ENCODE measurements at regions not wholly inside any gene's neighbourhood (a gene's known extent, or its start where the extent isn't known, plus 50 kb on each side); places are given as distances from the start of the nearest gene placed in this dataset.

DNA sequence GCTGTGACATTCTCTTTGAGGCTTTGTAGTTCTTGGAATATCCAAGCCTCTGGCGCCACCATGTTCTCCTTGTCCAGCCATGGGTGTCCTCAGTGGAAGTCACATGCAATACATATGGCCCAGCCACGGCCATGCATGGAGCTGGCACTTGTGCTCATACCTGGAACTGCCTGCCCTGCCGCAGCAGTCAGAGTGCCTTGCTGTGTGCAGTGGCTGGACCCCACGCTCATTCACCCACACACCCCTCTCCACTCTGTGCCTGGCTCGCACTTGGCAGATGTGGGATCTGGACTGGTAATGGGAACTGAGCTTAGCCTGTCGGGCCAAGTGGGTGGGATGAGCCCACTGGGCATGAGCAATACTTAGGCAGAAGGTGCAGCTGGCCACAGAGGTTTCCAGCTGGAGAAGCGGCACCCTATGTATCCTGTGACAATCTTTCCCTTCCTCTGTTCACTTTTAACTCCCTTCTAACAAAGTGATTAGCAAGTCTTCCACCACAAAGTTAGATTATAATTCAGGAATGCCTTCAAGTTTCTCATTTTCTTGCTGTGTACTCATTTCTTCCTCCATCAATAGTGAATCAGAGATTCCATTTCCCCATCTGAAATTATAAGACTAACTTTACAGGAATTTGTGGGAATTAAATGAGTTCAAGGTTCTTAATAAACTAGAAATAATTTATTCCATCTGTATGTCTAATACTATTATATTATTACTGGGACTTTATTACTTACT is 351.6 kb upstream of the NCAM2 start:
- DNase-seq (ENCODE audit: low read depth): no peak

DNA sequence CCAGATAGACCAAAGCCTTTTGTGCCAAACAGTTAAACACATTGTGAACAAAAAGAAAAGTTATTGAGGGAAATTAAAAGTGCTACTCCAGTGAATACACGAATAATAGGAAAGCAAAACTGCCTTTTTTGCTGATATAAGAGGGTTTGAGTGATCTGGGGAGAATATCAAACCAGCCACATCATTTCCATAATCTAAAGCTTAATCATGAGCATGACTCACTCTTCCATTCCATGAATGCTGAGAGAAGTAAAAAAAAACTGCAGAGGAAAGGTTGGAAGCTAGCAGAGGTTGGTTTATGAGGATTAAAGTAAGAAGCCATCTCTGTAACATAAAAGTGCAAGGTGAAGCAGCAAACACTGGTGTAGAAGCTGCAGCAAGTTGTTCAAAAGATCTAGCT is 350.6 kb upstream of the NCAM2 start:
- peak; percentile 51 for DNase-seq (ENCODE audit: low read depth)

DNA sequence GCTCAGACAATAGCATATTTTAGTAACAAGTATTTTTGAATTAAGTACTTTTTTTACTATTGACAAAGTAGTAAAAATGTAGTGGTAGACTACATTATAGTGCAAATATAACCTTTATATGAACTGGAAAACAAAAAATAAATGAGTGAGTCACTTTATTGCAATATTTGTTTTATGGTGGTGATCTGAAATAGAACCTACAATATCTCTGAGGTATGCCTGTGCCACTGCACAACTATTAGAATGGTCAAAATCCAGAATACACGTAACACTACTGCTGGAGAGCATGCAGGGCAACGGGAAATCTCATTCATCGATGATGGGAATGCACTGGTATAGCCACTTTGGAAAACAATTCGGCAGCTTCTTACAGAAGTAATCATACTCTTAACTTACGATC is 349.0 kb upstream of the NCAM2 start:
- DNase-seq (ENCODE audit: low read depth): no peak

DNA sequence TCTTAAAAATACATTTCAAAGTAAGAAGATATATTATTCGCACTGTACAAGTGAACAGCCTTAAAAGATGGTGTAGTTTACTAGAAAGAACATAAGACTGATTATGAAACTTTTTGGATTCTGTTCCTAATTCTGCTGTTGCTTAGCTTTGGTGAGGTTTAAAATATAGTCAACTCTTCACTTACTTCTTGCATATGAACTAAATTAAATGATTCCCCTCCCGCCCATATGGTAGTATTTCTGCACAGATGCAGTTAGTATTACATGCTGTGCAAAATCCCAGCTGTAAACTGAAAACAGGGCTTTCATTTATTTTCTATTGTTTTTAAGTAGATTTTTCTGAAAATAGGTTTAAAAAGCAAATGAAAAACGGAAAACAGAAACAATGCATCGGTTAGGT is 345.4 kb upstream of the NCAM2 start:
- no peak for DNase-seq (ENCODE audit: low read depth)

DNA sequence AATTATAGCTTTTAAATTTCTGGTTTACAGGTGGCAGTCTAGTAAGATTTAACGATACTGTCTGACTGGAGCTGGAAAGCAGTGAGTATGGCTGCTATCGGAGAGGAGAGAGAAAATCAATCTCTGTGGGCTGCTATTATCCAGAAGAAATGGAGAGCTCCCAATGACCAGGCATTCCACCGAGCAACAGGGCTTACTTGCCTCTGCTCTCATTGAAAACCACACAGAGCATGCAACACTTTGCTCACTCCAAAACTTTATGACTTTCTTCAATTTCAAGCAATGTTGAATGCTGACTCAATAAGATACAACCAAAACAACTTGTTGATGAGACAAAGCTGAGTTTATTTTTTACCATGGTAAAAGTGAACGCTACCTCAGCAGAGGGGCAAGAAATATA is 337.0 kb upstream of the NCAM2 start:
- no peak for DNase-seq (ENCODE audit: low read depth)

DNA sequence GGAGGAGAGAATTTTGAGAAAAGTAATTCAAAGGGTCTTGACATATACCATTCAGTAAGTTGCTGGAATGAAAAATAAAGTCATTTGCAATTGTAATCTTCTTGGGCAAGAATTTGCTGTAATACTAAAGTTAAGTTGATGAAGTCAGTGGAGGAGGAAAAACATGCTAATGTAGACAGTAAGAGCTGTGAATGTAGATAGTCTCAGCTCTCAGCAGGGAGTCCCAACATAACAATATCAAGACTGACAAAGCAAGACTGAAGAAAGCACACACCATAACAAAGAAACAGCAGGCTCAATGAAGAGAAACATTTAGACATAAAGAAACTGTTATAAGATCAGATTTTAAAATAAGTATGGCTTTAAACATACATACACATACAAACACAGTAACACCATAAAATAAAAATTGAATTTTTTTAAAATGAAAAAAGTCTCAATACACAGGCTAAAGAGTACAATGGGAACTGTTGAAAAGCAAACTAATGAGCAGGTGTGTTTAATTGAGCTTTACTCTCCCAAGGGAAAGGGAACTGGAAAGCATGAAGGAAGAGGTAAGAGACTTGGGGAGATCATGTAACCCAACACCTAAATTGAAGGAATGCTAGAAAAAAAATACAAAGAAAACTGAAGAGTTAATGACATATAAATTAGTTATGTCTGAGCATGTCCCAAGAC is 336.3 kb upstream of the NCAM2 start:
- DNase-seq (ENCODE audit: low read depth): no peak

DNA sequence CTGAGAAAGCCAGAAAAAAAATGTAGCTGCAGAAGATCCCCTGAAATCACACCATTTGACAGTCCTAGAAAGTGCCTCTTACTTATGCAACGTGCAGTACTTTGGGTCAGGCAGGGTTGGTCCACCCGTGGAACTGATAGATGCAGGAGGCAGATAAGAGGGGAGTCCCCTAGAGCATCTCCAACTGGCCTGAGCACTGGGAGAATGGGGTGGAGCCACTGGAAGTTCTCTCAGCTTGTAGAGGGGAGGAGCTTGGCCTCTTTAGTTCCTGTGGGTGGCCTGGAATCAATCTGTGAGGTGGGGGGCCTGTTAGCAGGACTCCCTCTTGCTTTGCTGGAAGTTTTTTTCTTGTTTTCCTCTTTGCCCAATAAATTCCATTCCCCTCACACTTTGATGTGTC is 335.7 kb upstream of the NCAM2 start:
- DNase-seq (ENCODE audit: low read depth): no peak

DNA sequence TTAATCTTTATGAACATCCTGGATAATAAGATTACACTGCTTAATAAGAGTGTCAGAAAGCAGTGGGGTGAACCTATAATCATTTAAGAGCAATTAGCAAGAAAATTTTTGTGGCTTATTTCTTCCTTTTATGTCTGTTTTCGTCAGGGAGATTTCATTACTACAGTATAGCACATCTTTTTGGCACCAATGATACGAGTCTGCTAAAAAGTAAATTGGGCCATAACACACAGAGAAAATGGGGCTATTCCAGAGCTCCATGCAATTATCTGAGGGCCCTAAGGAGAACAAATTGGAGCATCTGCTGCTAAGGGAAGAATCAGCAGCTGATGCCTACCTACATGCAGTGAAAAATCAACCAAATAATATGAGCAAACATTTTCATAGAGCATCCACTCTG is 330.3 kb upstream of the NCAM2 start:
- DNase-seq (ENCODE audit: low read depth): no peak

DNA sequence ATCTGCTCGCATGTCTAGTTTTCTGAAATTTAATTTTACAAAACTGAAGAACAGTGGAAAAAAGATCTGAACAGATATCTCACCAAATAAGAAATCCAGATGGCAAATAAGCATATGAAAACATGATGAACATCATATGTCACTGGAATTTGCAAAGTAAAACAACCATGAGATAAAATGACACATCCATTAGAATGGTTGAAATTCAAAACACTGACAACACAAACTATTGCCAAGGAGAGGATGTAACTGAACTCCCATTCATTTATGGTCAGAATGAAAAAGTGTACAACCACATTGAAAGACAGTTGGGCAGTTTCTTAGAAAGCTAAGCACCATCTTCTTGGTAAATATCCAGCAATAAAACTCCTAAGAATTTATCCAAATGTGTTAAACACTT is 312.7 kb upstream of the NCAM2 start:
- no peak for DNase-seq (ENCODE audit: low read depth)

DNA sequence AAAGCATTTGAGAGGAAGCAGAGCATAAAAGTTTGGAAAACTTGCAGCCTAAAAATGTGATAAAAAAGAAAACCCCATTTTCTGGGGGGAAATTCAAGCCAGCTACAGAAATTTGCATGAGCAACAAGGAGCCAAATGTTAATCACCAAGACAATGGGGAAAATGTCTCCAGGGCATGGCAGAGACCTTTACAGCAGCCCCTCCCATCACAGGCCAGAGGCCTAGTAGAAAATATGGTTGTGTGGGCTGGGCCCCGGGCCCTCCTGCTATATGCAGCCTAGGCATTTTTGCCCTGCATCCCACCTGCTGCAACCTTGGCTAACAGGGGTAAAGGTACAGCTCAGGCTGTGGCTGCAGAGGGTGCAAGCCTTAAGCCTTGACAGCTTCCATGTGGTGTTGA is 299.6 kb upstream of the NCAM2 start:
- no peak for DNase-seq (ENCODE audit: low read depth)

DNA sequence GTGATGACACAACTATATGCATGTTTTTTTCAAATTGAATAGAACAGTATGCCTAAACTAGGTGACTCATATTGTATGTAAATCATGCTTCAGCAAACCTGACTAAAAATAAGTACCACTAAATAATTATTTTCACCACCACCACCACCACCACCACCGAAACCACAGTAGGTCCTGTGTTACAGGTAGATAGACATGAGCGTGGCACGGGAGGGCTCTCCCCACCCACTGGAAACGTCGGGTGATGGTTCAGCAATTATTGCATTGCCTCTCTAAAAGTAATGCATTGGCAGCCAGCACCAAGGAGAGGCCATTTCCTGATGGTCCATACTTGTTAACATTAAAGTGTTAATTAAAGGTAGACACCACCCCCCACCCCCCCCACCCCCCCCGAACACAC is 297.0 kb upstream of the NCAM2 start:
- DNase-seq (ENCODE audit: low read depth): no peak

DNA sequence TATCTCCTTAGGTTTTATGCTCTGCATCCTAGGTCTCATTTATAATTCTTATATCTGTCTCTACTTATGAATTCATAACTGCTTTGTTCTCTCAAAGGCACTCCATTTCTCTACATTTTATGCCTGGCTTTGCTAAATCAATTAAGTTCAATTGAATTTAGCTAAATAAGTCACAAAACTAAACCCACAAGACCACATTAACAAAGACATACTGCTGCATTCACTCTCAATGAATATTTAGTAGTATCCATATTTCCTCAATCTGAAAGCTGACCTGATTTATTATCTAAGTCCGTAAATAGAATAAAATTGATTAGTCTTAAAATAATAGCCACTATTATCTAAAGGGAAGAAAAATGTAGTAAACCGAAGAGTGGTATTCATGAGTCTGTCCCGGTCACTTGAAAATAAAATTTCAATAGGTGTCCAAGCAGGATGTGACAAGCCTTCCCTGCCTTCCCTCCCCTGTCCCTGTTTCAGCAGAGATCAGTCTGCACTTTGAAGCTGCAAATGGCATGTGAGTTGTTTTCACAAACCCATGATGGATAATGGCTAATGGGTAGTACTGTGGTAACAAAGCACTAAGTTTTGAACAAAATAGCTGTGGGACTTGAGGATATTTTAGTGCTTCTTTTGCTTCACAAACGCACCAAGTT is 295.0 kb upstream of the NCAM2 start:
- DNase-seq (ENCODE audit: low read depth): no peak

DNA sequence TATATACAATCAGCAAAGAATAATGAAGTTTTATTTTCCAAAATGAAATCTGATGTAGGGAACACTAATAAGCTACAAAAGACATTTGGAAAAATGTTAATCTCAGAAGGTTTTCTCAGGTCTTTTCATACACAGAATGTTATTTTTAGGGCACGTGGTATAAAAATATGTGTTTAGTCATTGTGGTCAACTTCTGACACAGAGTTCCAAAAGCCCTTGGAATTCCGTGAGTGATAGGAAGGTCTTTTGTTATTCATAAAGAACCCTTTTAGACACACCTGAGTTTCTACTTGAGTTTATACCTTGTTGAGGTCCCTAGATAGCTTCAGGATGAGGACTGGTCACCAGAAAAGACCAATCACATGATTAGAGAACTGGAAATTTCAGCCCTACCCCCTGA is 277.6 kb upstream of the NCAM2 start:
- peak; percentile 61 for DNase-seq (ENCODE audit: low read depth)

DNA sequence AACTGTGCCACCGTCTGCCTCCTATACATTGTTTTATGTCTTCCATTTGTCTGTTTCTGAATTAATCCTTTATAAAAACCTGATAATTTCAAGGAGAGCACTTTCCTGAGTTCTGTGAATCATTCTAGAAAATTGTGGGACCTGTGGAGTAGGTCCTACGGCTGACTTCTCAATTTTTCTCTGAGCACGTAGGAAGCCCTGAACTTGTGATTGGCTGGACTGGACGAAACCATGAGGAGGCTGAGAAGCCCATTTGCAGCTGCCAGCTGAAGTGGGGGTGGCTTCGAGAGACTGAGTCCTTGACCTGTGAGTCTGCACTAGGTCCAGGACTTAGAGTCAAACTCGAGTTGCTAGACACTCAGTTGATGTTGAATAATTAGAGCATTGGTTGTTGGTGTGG is 277.1 kb upstream of the NCAM2 start:
- DNase-seq (ENCODE audit: low read depth): no peak

DNA sequence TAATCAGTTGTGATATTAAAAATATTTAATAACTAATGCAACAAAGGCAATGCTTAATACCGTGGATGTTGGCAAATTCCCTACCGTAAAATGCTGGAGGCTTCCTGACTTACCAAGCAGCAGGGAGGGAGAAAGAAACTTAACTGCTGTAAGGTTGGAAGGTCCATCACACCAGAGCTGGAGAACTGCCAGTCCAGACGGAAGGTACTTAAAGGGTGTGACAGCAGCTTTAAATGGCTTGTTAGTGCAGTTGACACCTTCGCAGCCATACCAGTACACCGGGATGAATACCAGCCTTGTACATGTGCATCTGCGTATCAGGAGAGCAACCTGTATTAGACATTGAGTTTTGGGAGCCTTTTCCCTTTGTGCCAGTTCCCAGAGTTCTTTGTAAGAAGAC is 269.5 kb upstream of the NCAM2 start:
- no peak for DNase-seq (ENCODE audit: low read depth)

DNA sequence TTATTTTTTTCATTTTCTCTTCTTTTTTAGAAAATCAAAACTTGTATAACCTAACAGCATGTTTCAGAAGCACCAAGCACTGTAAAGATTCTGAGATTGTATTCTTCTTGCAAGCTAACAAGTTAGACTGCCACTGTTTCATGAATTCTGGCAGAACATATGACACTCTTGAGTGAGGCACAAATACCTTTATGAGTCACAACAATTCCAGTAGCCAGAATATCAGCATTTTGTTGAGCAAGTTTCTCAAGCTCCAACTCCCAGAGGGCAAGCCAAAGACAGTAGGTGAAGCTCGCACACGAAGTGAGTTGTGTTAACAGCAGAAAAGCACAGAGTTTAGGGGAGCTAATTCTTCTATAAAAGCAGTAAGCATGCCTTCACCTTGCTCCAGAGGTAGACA is 268.8 kb upstream of the NCAM2 start:
- DNase-seq (ENCODE audit: low read depth): no peak

DNA sequence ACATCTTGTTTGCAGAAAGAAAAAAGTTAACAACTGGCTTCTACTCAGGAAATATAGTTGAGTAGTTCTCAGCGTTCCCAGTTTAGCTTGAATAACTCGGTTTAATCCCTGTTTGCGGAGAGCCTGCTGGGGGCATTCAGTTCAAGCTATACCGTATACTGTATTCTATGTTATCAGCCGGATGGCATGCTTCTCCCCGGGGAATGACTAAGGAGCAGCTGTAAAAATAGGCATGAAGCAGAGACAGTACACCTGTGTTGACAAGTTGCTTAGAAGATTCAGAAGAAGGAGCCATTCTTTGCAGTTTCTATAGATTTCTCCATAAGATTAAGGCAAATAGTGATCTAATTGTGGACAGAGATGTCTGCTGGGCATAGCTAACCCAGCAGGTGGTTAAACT is 267.8 kb upstream of the NCAM2 start:
- DNase-seq (ENCODE audit: low read depth): no peak

DNA sequence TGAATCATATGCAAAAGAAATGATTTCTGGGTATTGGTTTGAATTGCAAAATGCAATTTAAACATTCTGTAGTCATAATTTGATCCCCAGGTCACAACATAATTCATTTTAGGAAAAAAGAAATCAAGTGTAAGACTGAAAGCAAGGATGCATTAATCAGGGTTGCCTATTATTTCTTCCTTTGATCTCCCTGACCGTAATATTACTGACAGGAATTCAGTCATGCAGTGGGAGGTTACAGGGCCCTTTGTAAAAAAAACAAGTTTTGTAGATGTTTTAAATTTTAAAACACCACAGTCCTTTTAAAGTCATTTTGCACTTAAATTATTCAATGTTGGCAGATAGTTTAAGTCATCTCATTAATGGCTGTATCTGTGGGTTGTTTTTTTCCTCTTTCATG is 263.0 kb upstream of the NCAM2 start:
- no peak for DNase-seq (ENCODE audit: low read depth)

DNA sequence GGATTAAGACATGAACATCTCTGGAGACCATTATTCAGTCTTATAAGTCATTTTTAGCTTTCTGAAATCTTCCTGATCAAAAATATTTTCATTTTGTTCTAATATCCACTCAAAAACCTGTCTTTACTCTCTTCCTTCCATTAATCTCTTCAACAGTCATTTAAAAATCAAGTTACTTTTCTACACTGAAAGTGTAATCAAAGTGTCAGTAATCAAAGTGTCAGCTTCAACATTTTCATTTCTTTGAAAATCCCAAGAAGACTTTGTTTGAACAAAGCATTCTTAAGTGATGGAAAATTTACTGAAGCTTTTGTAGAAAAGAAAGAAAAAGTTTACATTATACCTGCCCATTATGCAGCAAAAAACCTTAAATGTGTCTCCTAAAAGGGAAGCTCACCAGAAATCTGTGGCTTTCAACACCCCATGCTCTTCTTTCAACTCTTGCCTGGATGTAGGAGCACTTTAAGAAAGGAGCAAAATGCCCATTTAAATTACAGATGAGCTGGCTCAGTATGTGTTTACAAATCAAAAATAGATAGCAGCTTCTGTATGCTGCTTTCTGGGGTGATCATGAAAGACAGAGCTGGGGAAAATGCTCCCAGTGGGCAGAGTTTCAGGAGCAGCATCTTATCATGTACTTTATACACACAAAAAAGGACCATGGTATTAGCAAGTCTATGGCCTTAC is 260.8 kb upstream of the NCAM2 start:
- no peak for DNase-seq (ENCODE audit: low read depth)

DNA sequence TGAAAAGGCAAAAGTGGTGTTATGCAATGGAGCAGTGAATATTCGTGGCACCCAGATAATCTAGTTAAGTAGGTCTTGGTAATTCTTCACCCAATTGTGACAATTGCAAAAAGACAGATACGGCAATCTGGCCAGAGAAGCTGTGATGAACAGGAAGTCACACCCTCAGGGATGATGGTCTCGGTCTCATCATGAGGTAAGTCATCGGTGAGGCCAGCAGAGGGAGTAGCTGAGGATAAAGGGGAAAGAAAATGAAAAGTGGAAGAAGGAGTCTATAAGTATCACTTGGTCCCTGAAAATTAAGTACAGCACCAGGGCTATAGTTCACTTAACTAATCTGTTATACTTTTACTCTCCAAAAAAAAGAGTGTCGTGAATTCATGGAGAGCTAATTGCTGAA is 258.8 kb upstream of the NCAM2 start:
- no peak for DNase-seq (ENCODE audit: low read depth)

DNA sequence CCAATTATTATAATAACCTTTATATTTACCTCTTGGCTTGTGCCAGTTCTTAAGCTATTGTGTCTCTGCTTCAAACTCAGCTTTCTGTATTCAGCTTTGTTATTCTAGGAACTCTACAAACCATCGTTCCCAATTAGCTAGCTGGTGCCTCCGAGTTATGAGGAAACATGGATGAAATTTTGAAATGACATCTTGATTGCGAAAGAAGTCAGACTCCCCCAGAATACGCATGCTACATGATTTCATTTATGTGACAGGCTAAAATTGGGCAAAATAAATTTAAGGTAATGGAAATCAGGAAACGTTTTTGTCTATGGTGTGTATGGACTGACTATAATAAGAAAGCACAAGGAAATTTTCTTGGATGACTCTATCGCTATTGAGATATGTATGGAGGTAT is 256.8 kb upstream of the NCAM2 start:
- no peak for DNase-seq (ENCODE audit: low read depth)

DNA sequence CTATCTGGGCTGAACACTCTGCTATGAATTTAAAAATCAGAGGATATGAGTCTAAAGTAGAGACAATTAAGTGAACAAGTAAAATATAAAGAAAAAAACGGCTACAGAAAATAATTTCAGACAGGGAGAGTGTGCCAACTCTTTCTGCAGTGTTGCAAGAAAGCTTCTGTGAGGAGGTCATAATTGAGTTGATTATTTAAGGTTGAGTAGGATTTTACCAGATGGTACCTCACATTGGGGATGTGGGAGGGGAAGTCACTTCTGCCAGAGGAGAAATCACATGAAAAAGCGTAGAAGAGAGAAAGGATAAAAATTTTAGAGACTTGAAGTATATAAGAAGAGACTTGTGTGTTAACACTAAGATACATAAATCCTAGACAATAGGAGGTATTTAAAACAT is 238.0 kb upstream of the NCAM2 start:
- DNase-seq (ENCODE audit: low read depth): no peak

DNA sequence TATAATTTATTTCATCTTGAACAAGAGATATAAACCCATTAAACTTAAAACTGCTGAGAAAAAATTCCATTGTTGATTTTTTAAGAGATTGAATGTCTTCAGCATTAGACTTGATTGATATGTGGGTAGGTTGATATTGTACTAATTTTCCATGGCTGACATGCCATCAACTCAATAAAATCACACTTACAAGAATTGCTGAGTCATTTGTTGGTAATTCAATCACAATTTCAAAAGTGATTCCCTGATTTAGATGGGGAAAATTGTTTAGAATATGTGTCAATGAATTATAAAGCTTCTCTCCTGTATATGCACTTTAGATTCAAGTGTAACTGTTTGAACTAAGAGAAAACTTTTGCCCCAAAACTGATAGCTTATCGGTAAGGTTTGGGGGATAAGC is 223.5 kb upstream of the NCAM2 start:
- no peak for DNase-seq (ENCODE audit: low read depth)
